ENCODE measurements at regions not wholly inside any gene's neighbourhood (a gene's known extent, or its start where the extent isn't known, plus 50 kb on each side); places are given as distances from the start of the nearest gene placed in this dataset.

- TF ChIP-seq CTCF (IDR thresholded peaks at IDR 0.05; ENCODE audit: insufficient read depth, low read length) (no peak), GABPA (IDR thresholded peaks at IDR 0.05; ENCODE audit: low read depth) (no peak)
Observed at GRCh38 chr3:102124704-102125103, 275.4 kb downstream of the NFKBIZ start.

Measured in HL-60 (cell line).